ENCODE measurements at regions not wholly inside any gene's neighbourhood (a gene's known extent, or its start where the extent isn't known, plus 50 kb on each side); places are given as distances from the start of the nearest gene placed in this dataset.

GRCh38 chr7:124515106-124515830, 250.3 kb downstream of the GPR37 start:
- H3K4me3 Mint-ChIP-seq, result no peak overlapping the region
- no peaks in the 10 kb centered on the region for H3K79me2 ChIP-seq (ENCODE audit: insufficient read depth, low read length)

More at GRCh38 chr7:124515106-124515830, 250.3 kb downstream of the GPR37 start:
- Mint-ChIP-seq H3K36me3 (ENCODE audit: insufficient read depth in 1 of 3, low read depth in 3 of 3) (no peaks in the 10 kb centered on the region), H3K4me1 (no peaks in the 10 kb centered on the region), H3K27ac (no peak overlapping the region), H3K27me3 (ENCODE audit: low read depth) (no peaks in the 10 kb centered on the region), H3K9me3 (no peaks in the 10 kb centered on the region; a peak in 1 of 5 replicates)
- H3K4me1 ChIP-seq (ENCODE audit: insufficient read depth, low read length), result no peaks in the 10 kb centered on the region
- no peak for TF ChIP-seq CTCF (conservative IDR thresholded peaks at IDR 0.05)
- H3K56ac ChIP-seq (ENCODE audit: insufficient read length, low read depth, low read length), result no peak overlapping the region
- no peak overlapping the region for H4K5ac ChIP-seq (ENCODE audit: insufficient read length, low read depth, low read length)
- H3K9ac ChIP-seq (ENCODE audit: extremely low read depth, insufficient read length, low read length), result no peak overlapping the region
- DNase-seq, result no peak
- H2AK5ac ChIP-seq (ENCODE audit: insufficient read length, low read length), result no peak overlapping the region
- H3K14ac ChIP-seq (ENCODE audit: insufficient read depth, low read length), result no peak overlapping the region
- H4K8ac ChIP-seq (replicated peaks; ENCODE audit: insufficient read length, low read depth, low read length), result no peak overlapping the region
- H3T11ph ChIP-seq (ENCODE audit: low read length), result no peak overlapping the region
- H3K23ac ChIP-seq (ENCODE audit: insufficient read length, low read depth, low read length), result no peak overlapping the region
- H2BK20ac ChIP-seq (ENCODE audit: low read depth, low read length, poor library complexity, severe bottlenecking), result no peak overlapping the region
- no peak overlapping the region for H3K4ac ChIP-seq (ENCODE audit: low read depth, low read length)
- no peak overlapping the region for H3K4me2 ChIP-seq (ENCODE audit: insufficient read depth, insufficient read length, low read length)
- no peak overlapping the region for H3K18ac ChIP-seq (ENCODE audit: insufficient read length, low read depth, low read length)
- H2BK120ac ChIP-seq (ENCODE audit: low read depth, low read length, poor library complexity, severe bottlenecking), result no peak overlapping the region
- H2BK12ac ChIP-seq (ENCODE audit: insufficient read length, low read depth, low read length), result no peak overlapping the region
- H4K91ac ChIP-seq (ENCODE audit: insufficient read length, low read depth, low read length), result no peak overlapping the region
- H3K79me1 ChIP-seq (ENCODE audit: insufficient read depth, low read depth, low read length, poor library complexity, severe bottlenecking), result no peaks in the 10 kb centered on the region
- no CpG with 5 or more reads among the region's 4 CpGs for WGBS (ENCODE audit: extremely low coverage, insufficient read length, low lambda C conversion rate)
- H3K27ac ChIP-seq (ENCODE audit: insufficient read length, low read depth, low read length), result no peak overlapping the region
- no peak overlapping the region for H2AFZ ChIP-seq (ENCODE audit: low read length)
- H3K23me2 ChIP-seq (ENCODE audit: insufficient read length, low read depth, low read length, poor library complexity, severe bottlenecking), result no peaks in the 10 kb centered on the region
- no peak overlapping the region for H2BK5ac ChIP-seq (ENCODE audit: insufficient read length, low read length)
- no peaks in the 10 kb centered on the region for H4K20me1 ChIP-seq (ENCODE audit: control insufficient read depth, insufficient read depth, insufficient read length)
- no peak overlapping the region for H2BK15ac ChIP-seq (ENCODE audit: low read depth, low read length)
- no peaks in the 10 kb centered on the region for H3K27me3 ChIP-seq (ENCODE audit: insufficient read depth, low read length)
- no peaks in the 10 kb centered on the region for H3K9me3 ChIP-seq (ENCODE audit: control insufficient read depth, low read depth, low read length)

All from H9 (cell line).